ENCODE measurements at regions not wholly inside any gene's neighbourhood (a gene's known extent, or its start where the extent isn't known, plus 50 kb on each side); places are given as distances from the start of the nearest gene placed in this dataset.

DNA sequence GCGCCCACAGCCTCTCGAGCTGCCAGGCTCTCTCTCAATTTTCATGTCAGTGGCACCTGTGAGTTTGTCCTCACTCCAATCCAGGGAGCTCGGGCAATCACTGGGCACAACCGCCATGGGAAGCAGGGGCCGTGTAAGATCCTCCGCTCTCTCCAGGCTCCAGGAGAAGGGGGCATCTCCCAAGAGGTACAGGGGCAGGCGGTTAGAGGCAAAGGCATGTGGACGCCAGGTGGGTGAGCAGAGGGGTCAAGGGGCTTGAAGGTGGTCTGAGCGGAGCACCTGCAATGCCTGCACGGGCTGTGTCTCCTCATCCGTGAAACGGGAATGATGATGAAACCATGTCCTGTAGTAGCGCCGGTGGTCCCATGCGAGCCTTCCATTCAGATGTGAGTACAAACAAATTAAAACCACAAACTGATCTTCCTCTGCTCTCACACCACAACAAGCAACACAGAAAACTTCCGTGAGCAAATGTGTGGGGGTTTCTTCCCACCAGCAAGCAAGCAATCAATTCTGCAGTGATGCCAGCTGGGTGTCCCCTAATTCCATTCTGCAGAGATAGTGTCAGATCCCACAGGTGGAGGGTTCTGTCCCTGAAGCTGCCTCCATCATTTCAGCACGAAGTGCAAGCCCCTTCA, 222.5 kb upstream of the PMEPA1 start:
- Histone ChIP-seq H3K4me1 (ENCODE audit: insufficient read depth, low read length) (no peaks in the 10 kb centered on the region), H3K36me3 (ENCODE audit: insufficient read depth, low read length) (no peaks in the 10 kb centered on the region), H3K27me3 (ENCODE audit: insufficient read depth, low read length) (no peaks in the 10 kb centered on the region), H3K27ac (ENCODE audit: low read depth, low read length) (no peak overlapping the region), H3K9me3 (ENCODE audit: control insufficient read depth in 1 of 2, low read length in 2 of 2) (no peaks in the 10 kb centered on the region), H3K4me3 (ENCODE audit: low read length in 2 of 2) (no peak overlapping the region)
- H3K36me3 Mint-ChIP-seq = no peaks in the 10 kb centered on the region
- CTCF ChIA-PET (ENCODE audit: partially characterized antibody) = no interaction called here
- H3K4me1 Mint-ChIP-seq = peaks cover 0 to 2% (median under 1%) of the 10 kb centered on the region in 4 donors
- POLR2A ChIA-PET (ENCODE audit: partially characterized antibody) = no interaction called here
- no peak overlapping the region for H3K4me3 Mint-ChIP-seq
- no peak for DNase-seq
- H3K27ac Mint-ChIP-seq = no peak overlapping the region
- H3K27me3 Mint-ChIP-seq = peaks cover 9 to 14% of the 10 kb centered on the region in 2 donors
- intact Hi-C loops (cut with micrococcal nuclease) = no loop called here
- peaks cover 0 to 12% (median 3%) of the 10 kb centered on the region in 8 donors for H3K9me3 Mint-ChIP-seq

GRCh38 chr20:57930351-57930750, 220.5 kb upstream of the PMEPA1 start:
- Mint-ChIP-seq H3K4me3 (no peak overlapping the region), H3K27me3 (peaks cover 4 to 15% of the 10 kb centered on the region in 2 donors), H3K36me3 (peaks cover 0 to 8% of the 10 kb centered on the region in 2 donors), H3K4me1 (no peaks in the 10 kb centered on the region), H3K9me3 (peaks cover 0 to 31% (median 18%) of the 10 kb centered on the region in 8 donors), H3K27ac (no peak overlapping the region)
- CTCF ChIA-PET (ENCODE audit: partially characterized antibody) = no interaction called here
- Histone ChIP-seq H3K36me3 (ENCODE audit: insufficient read depth, low read length) (no peaks in the 10 kb centered on the region), H3K27me3 (ENCODE audit: insufficient read depth, low read length) (no peaks in the 10 kb centered on the region), H3K27ac (ENCODE audit: low read depth, low read length) (no peak overlapping the region), H3K4me1 (ENCODE audit: insufficient read depth, low read length) (no peaks in the 10 kb centered on the region), H3K4me3 (ENCODE audit: low read length in 2 of 2) (no peak overlapping the region), H3K9me3 (ENCODE audit: control insufficient read depth in 1 of 2, low read length in 2 of 2) (no peaks in the 10 kb centered on the region)
- intact Hi-C loops (cut with micrococcal nuclease) = no loop called here
- no peak for DNase-seq
- POLR2A ChIA-PET (ENCODE audit: partially characterized antibody) = no interaction called here

DNA sequence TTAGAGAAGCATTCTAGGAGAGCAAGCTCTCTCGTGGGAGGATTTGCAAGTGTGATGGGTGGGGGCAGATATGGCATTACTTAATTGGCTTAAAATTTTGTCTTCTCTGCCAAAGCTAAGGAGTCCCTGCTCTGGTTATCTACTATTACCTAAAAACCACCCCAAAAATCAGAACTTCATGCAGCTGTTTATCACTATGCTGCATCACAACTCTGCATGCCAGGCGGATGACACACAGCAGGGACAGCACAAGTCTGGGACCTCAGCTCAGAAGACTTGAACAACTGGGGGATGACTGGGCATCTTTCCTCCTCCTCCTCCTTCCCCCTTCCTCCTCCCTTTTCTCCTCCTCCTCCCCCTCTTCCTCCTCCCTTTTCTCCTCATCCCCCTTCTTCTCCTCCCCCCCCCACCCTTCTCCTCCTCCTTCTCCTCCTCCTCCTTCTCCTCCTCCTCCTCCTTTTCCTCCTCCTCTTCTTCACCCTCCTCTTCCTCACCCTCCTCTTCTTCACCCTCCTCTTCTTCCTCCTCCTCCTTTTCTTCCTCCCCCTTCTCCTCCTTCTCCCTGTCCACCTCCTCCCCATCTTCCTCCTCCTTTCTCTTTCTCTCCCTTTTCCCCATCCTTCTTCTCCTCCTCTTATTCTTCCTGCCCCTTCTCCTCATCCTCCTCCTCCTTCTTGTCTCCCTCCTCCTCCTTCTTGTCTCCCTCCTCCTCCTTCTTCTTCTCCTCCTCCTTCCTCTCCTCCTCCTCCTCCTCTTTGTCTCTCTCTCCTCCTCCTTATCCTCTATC, 218.6 kb upstream of the PMEPA1 start:
- H3K4me1 Mint-ChIP-seq = no peaks in the 10 kb centered on the region
- no peaks in the 10 kb centered on the region for H3K36me3 ChIP-seq (ENCODE audit: insufficient read depth, low read length)
- H3K36me3 Mint-ChIP-seq = peaks cover 0 to 8% of the 10 kb centered on the region in 2 donors
- H3K4me3 Mint-ChIP-seq = no peak overlapping the region
- H3K27ac Mint-ChIP-seq = no peak overlapping the region
- H3K27ac ChIP-seq (ENCODE audit: low read depth, low read length) = no peak overlapping the region
- no peaks in the 10 kb centered on the region for H3K9me3 ChIP-seq (ENCODE audit: control insufficient read depth in 1 of 2, low read length in 2 of 2)
- ChIA-PET POLR2A (ENCODE audit: partially characterized antibody) (no interaction called here), CTCF (ENCODE audit: partially characterized antibody) (no interaction called here)
- H3K27me3 Mint-ChIP-seq = peaks cover 4 to 18% of the 10 kb centered on the region in 2 donors
- H3K27me3 ChIP-seq (ENCODE audit: insufficient read depth, low read length) = no peaks in the 10 kb centered on the region
- H3K4me3 ChIP-seq (ENCODE audit: low read length in 2 of 2) = no peak overlapping the region
- no peaks in the 10 kb centered on the region for H3K4me1 ChIP-seq (ENCODE audit: insufficient read depth, low read length)
- peaks cover 0 to 35% (median 21%) of the 10 kb centered on the region in 8 donors for H3K9me3 Mint-ChIP-seq
- DNase-seq = no peak
- intact Hi-C loops (cut with micrococcal nuclease) = no loop called here

DNA sequence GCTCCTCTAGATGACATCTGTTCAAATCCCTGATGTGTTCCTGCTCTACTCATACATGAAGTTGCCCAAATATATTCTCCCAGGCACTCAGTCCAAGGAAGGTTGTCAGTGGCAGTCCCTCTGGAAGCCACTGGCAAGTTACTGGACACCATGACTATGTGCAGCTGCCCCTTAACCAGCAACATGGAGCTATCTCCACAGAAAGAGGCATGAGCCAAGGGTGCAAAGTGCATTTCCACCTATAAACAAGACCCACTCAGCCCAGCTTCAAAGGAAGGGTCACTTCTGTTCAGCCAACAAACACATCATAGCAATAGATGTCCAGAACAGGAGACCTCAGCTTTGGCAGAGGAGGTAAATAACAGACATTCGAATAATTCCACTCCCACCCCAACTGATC, 217.6 kb upstream of the PMEPA1 start:
- CTCF ChIA-PET (ENCODE audit: partially characterized antibody) = no interaction called here
- Histone ChIP-seq H3K36me3 (ENCODE audit: insufficient read depth, low read length) (no peaks in the 10 kb centered on the region), H3K4me1 (ENCODE audit: insufficient read depth, low read length) (no peaks in the 10 kb centered on the region), H3K27me3 (ENCODE audit: insufficient read depth, low read length) (no peaks in the 10 kb centered on the region), H3K4me3 (ENCODE audit: low read length in 2 of 2) (no peak overlapping the region), H3K9me3 (ENCODE audit: control insufficient read depth in 1 of 2, low read length in 2 of 2) (no peaks in the 10 kb centered on the region), H3K27ac (ENCODE audit: low read depth, low read length) (no peak overlapping the region)
- POLR2A ChIA-PET (ENCODE audit: partially characterized antibody) = no interaction called here
- H3K27me3 Mint-ChIP-seq = peaks cover 3 to 16% of the 10 kb centered on the region in 2 donors
- peaks cover 0 to 8% of the 10 kb centered on the region in 2 donors for H3K36me3 Mint-ChIP-seq
- intact Hi-C loops (cut with micrococcal nuclease) = no loop called here
- peaks cover 0 to 35% (median 21%) of the 10 kb centered on the region in 8 donors for H3K9me3 Mint-ChIP-seq
- H3K4me3 Mint-ChIP-seq = no peak overlapping the region
- no peak for DNase-seq
- H3K27ac Mint-ChIP-seq = no peak overlapping the region
- H3K4me1 Mint-ChIP-seq = no peaks in the 10 kb centered on the region

DNA sequence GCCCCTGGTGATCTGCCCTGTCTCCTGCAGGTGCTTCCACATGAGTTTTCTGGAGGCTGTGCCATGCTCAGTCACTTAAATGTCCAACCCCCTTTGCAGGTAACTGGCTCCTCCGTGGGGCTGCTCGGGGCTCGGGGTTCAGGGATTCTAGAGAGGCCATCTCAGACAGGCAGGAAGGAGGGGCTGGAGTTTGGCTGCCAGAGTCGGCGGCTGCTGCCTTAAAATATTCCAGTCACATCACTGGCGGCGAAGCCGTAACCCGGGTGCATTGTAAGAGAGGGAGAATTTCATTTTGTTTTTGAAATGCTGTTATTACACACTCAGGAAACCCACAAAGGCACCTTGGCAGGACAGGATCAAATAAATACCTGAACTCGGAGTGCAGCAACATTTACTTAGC, 212.9 kb upstream of the PMEPA1 start:
- Mint-ChIP-seq H3K27ac (no peak overlapping the region), H3K36me3 (peaks cover 0 to 8% of the 10 kb centered on the region in 2 donors), H3K27me3 (peaks cover 0 to 10% of the 10 kb centered on the region in 2 donors), H3K4me1 (no peaks in the 10 kb centered on the region), H3K4me3 (no peak overlapping the region), H3K9me3 (peaks cover 3 to 27% (median 17%) of the 10 kb centered on the region in 8 donors)
- intact Hi-C loops (cut with micrococcal nuclease) = no loop called here
- H3K9me3 ChIP-seq (ENCODE audit: control insufficient read depth in 1 of 2, low read length in 2 of 2) = no peaks in the 10 kb centered on the region
- CTCF ChIA-PET (ENCODE audit: partially characterized antibody) = no interaction called here
- POLR2A ChIA-PET (ENCODE audit: partially characterized antibody) = no interaction called here
- no peaks in the 10 kb centered on the region for H3K27me3 ChIP-seq (ENCODE audit: insufficient read depth, low read length)
- no peak for DNase-seq
- H3K36me3 ChIP-seq (ENCODE audit: insufficient read depth, low read length) = no peaks in the 10 kb centered on the region
- H3K4me1 ChIP-seq (ENCODE audit: insufficient read depth, low read length) = no peaks in the 10 kb centered on the region
- H3K27ac ChIP-seq (ENCODE audit: low read depth, low read length) = no peak overlapping the region
- H3K4me3 ChIP-seq (ENCODE audit: low read length in 2 of 2) = no peak overlapping the region

DNA sequence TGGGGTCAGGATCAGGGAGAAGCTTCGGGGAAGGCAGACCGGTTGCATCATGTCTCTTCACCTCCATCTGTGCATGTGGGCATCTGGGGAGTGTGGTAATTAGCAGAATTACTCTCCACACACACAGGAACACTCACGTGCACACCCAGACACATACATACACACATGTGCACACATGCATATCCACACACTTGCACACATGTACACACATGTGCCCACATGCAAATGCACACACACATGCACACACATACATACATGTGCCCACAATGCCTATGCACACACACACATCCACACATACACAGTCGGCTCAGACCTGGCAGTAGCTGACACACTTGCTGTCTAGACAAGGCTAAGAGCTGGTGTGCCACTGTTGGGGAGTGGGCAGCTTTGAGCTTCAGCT, 212.3 kb upstream of the PMEPA1 start:
- Mint-ChIP-seq H3K36me3 (peaks cover 0 to 8% of the 10 kb centered on the region in 2 donors), H3K4me3 (no peak overlapping the region), H3K4me1 (no peaks in the 10 kb centered on the region), H3K27me3 (peaks cover 0 to 7% of the 10 kb centered on the region in 2 donors), H3K9me3 (peaks cover 3 to 21% (median 17%) of the 10 kb centered on the region in 8 donors), H3K27ac (no peak overlapping the region)
- DNase-seq = no peak
- intact Hi-C loops (cut with micrococcal nuclease) = no loop called here
- POLR2A ChIA-PET (ENCODE audit: partially characterized antibody) = no interaction called here
- Histone ChIP-seq H3K4me3 (ENCODE audit: low read length in 2 of 2) (no peak overlapping the region), H3K4me1 (ENCODE audit: insufficient read depth, low read length) (no peaks in the 10 kb centered on the region), H3K9me3 (ENCODE audit: control insufficient read depth in 1 of 2, low read length in 2 of 2) (no peaks in the 10 kb centered on the region), H3K27ac (ENCODE audit: low read depth, low read length) (no peak overlapping the region), H3K27me3 (ENCODE audit: insufficient read depth, low read length) (peaks cover 2% of the 10 kb centered on the region), H3K36me3 (ENCODE audit: insufficient read depth, low read length) (no peaks in the 10 kb centered on the region)
- CTCF ChIA-PET (ENCODE audit: partially characterized antibody) = no interaction called here

DNA sequence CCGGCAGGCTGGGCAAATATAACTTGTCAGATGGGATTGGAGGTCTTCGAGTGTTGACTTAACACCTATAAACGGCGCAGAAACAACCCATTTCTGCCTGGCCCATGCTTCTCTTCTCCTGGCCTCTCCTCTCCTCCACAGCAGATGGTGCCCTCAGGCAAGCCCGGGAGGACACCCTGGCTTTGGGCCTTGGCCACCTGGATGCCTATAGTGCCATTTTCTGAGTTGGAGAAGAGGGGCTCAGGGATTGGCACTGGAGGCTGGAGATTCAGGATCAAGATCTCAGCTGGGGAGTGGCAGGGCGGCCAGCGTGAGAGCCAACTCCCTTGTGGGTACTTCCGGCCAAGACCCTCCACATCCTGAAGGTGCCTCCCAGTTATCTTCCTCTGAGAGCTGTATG, 211.9 kb upstream of the PMEPA1 start:
- Mint-ChIP-seq H3K4me3 (no peak overlapping the region), H3K27ac (no peak overlapping the region), H3K9me3 (peaks cover 3 to 18% (median 15%) of the 10 kb centered on the region in 8 donors), H3K4me1 (no peaks in the 10 kb centered on the region), H3K36me3 (peaks cover 0 to 8% of the 10 kb centered on the region in 2 donors), H3K27me3 (peaks cover 0 to 7% of the 10 kb centered on the region in 2 donors)
- H3K9me3 ChIP-seq (ENCODE audit: control insufficient read depth in 1 of 2, low read length in 2 of 2) = no peaks in the 10 kb centered on the region
- intact Hi-C loops (cut with micrococcal nuclease) = no loop called here
- no peaks in the 10 kb centered on the region for H3K4me1 ChIP-seq (ENCODE audit: insufficient read depth, low read length)
- peaks cover 3% of the 10 kb centered on the region for H3K27me3 ChIP-seq (ENCODE audit: insufficient read depth, low read length)
- no peak overlapping the region for H3K4me3 ChIP-seq (ENCODE audit: low read length in 2 of 2)
- H3K36me3 ChIP-seq (ENCODE audit: insufficient read depth, low read length) = no peaks in the 10 kb centered on the region
- no peak overlapping the region for H3K27ac ChIP-seq (ENCODE audit: low read depth, low read length)
- ChIA-PET POLR2A (ENCODE audit: partially characterized antibody) (no interaction called here), CTCF (ENCODE audit: partially characterized antibody) (no interaction called here)
- DNase-seq = no peak
